GM12872 (cell line): ENCODE measurements at regions not wholly inside any gene's neighbourhood (a gene's known extent, or its start where the extent isn't known, plus 50 kb on each side); places are given as distances from the start of the nearest gene placed in this dataset.

ENCODE experiments used
- TF ChIP-seq, protein P1 (sequence below): IDR thresholded peaks from 3 replicates; pipeline ENCODE4 v1.5.1; 2011; ENCODE audit warnings: low read depth, mild to moderate bottlenecking, low read length, moderate library complexity; ENCODE audit not compliant: insufficient read depth

DNA sequence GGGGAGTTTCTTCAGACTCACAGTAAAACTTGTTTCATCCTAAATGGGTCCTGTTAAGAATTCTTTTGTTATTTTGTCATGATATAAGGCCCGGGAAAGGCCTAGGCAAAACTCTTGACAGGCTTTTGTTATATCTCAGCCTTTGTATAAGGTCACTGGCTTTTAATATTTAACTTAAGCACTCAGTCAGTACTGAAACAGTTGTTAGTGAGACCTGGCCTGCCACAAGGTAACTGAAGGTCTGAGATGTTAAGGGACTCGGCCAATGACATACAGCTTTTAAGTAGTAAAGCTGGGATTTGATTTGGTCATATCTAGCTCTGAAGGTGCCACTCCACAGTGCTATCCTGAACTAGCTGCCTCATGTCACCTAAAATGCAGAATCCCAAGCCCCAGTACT is 57.2 kb upstream of the STEAP4 start:
- TF ChIP-seq, protein P1, sequence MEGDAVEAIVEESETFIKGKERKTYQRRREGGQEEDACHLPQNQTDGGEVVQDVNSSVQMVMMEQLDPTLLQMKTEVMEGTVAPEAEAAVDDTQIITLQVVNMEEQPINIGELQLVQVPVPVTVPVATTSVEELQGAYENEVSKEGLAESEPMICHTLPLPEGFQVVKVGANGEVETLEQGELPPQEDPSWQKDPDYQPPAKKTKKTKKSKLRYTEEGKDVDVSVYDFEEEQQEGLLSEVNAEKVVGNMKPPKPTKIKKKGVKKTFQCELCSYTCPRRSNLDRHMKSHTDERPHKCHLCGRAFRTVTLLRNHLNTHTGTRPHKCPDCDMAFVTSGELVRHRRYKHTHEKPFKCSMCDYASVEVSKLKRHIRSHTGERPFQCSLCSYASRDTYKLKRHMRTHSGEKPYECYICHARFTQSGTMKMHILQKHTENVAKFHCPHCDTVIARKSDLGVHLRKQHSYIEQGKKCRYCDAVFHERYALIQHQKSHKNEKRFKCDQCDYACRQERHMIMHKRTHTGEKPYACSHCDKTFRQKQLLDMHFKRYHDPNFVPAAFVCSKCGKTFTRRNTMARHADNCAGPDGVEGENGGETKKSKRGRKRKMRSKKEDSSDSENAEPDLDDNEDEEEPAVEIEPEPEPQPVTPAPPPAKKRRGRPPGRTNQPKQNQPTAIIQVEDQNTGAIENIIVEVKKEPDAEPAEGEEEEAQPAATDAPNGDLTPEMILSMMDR = no peak

DNA sequence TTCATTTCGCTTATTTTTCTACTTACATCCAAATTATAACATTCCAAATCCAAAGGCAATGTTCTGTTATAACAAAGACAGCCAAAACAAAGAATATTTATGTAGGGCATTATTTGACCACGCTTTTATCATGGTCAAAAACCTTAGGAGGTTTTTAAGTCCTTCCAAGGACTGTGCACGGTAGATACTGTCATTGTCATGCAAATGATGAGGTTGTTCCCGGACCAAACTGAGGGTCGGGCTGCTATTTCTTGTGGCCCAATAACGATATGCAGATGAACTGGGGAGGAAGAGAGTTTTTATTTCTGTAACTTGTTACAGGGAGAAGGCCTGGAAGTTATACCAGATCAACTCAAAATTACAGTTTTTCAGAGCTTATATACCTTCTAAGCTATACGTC is 56.6 kb upstream of the STEAP4 start:
- TF ChIP-seq, protein P1 = no peak

DNA sequence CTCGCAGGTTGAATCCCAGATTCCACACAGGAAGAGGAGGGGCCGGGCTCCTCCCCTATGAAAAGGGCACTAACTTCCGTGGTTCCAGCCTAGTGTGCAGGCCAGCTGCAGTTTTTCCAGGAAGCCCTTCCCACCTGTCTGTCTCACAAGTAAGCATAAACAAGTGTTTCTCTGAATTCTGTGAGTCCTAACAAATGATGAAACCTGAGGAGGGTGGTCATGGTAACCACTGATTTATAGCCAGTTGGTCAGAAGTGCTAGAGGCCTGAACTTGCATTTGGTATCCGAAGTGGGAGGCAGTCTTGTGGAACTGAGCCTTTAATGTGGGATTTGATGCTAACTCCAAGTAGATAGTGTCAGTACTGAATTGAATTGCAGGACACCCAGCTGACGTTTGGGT is 54.7 kb upstream of the STEAP4 start:
- TF ChIP-seq, protein P1 = no peak

DNA sequence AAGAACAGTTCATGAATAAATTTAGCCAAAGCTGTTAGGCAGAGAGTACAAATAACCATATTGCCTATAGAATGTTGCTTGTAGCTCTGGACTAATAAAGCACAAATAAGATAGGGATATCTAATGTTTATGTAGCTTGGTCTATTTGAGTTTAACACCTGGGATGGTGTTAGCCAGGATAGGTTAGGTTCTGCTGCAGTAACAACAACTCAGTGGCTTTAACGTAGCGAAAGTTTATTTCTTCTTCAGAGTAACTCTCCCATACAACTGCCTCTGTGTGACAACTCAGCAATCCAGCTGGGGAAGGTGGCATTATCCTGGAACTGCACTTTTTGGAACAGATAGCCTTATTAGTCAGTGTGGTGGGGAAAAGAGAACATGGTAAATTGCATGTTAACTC is 52.2 kb upstream of the STEAP4 start:
- TF ChIP-seq, protein P1 = no peak

DNA sequence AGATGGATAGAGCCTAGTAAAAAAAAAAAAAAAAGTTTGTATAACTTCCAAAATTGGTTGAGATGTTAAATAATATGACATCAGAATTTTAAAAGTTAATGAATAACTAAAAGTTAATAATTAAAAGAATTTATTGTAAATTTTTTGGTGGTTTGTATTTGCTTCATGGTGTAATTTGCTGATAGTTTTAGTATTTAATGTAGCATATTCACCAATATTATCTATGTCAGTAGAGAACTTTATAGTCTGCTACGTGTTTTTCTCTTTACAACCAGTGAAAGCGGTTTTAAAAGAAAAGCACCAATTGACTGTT is 51.8 kb upstream of the STEAP4 start:
- TF ChIP-seq, protein P1 = no peak

GRCh38 chr7:88357781-88358525 is 51.3 kb upstream of the STEAP4 start:
- TF ChIP-seq, protein P1 = peak; percentile 63

- TF ChIP-seq, protein P1 = peak; percentile 29; the same call in 1 of the 3 replicates
These were observed 50.6 kb upstream of the STEAP4 start for GRCh38 chr7:88357294-88357693.
